ENCODE measurements at regions not wholly inside any gene's neighbourhood (a gene's known extent, or its start where the extent isn't known, plus 50 kb on each side); places are given as distances from the start of the nearest gene placed in this dataset.

GRCh38 chr5:71934322-71934721, 173.0 kb upstream of the MAP1B start:
- DNase-seq (ENCODE audit: low spot score), result no peak
- TF ChIP-seq, protein P1, sequence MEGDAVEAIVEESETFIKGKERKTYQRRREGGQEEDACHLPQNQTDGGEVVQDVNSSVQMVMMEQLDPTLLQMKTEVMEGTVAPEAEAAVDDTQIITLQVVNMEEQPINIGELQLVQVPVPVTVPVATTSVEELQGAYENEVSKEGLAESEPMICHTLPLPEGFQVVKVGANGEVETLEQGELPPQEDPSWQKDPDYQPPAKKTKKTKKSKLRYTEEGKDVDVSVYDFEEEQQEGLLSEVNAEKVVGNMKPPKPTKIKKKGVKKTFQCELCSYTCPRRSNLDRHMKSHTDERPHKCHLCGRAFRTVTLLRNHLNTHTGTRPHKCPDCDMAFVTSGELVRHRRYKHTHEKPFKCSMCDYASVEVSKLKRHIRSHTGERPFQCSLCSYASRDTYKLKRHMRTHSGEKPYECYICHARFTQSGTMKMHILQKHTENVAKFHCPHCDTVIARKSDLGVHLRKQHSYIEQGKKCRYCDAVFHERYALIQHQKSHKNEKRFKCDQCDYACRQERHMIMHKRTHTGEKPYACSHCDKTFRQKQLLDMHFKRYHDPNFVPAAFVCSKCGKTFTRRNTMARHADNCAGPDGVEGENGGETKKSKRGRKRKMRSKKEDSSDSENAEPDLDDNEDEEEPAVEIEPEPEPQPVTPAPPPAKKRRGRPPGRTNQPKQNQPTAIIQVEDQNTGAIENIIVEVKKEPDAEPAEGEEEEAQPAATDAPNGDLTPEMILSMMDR (IDR thresholded peaks at IDR 0.05; ENCODE audit: extremely low read depth, missing control alignments), result no peak

DNA sequence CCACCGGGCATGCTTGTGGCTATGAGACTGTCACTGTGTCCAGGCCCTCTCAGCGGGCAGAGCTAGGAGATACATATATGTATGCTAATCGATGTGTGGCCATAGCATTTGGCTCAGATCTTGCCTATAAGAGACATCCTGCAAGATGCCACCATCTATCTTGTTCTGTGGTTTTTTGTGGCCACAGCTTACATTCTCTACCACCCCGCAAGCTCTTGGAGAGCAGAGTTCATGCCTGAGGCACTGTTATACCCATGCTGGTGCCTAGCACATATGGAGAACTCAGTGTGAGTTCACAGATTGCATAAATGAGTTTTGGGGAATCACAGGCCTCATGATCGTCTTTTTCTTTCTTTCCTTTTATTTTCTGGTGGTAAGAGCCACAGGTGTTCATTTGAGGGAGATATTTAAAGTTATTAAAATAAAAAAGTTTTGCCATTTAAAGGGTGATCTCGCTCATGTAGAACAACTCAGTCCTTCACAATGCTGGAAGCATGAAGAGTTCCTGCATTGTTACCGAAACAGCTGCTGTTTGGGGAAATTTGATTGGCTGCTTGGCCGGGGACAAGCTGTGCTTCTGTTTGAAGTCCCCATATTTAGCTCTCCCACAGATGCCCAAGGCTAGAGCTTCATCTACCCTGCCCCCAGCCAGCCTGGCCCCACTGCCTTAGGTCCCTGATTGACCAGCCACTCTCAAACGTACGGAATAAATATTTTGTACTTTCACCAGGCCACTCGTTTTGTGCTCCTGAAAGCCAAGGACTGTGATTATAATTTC, 169.2 kb upstream of the MAP1B start:
- TF ChIP-seq, protein P1 (IDR thresholded peaks at IDR 0.05; ENCODE audit: extremely low read depth, missing control alignments), result no peak
- no peak for DNase-seq (ENCODE audit: low spot score)

- TF ChIP-seq, protein P1 (IDR thresholded peaks at IDR 0.05; ENCODE audit: extremely low read depth, missing control alignments), result no peak
These were observed 168.4 kb upstream of the MAP1B start for GRCh38 chr5:71938895-71939294.

GRCh38 chr5:71939452-71940230, 167.6 kb upstream of the MAP1B start:
- TF ChIP-seq, protein P1 (IDR thresholded peaks at IDR 0.05; ENCODE audit: extremely low read depth, missing control alignments), result no peak
- DNase-seq (ENCODE audit: low spot score), result no peak

More at GRCh38 chr5:71938895-71939294, 168.4 kb upstream of the MAP1B start:
- no peak for DNase-seq (ENCODE audit: low spot score)

- DNase-seq (ENCODE audit: low spot score), result no peak
These were observed 163.4 kb upstream of the MAP1B start for GRCh38 chr5:71943874-71944273.

DNA sequence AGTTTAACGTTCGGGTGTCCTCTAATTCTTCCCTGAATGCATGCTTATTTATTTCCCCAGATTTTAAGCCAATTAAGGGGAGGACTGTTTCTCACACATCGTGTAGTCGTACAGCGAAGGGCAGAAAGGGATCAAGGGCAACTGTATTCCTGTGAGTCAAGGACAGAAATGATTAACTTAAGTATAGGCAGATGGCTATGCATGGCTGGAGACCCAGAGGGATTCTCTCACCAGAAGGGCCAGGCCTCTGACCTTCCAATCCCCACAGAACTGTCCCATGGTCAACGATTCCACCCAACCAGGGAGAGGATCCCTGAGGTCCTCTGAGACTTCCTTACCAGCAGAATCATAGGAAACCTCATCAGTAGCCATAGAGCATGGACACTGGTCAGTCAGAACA, 161.8 kb upstream of the MAP1B start:
- DNase-seq (ENCODE audit: low spot score), result no peak
- TF ChIP-seq, protein P1 (IDR thresholded peaks at IDR 0.05; ENCODE audit: extremely low read depth, missing control alignments), result no peak

More at GRCh38 chr5:71943874-71944273, 163.4 kb upstream of the MAP1B start:
- TF ChIP-seq, protein P1 (IDR thresholded peaks at IDR 0.05; ENCODE audit: extremely low read depth, missing control alignments), result no peak

Data from GM20000 (cell line).